ENCODE measurements at regions not wholly inside any gene's neighbourhood (a gene's known extent, or its start where the extent isn't known, plus 50 kb on each side); places are given as distances from the start of the nearest gene placed in this dataset.

DNA sequence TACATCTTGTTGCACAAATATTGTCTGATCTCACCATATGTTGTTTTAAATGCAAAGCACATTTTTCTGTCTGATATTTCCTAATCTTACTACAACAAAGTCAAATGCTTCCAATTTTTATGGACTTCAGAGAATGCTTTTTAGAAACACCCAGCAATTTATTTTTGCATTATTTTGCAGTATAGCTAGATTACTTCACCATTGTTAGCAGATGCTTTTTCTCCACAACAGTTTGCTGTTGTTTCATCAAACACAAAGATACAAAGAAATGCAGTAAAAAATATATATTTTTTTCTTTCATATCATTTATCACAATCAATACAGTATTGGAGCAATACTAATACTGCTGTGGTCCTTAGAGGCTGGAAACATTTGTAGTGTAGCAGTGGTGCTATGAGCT lies 674.4 kb downstream of the TMTC2 start:
- no peak overlapping the region for H3K4me3 ChIP-seq (ENCODE audit: low read length in 3 of 3)
- no peaks in the 10 kb centered on the region for H3K27me3 ChIP-seq (ENCODE audit: control insufficient read depth, insufficient read depth, low read length)
- DNase-seq (no peak), FAIRE-seq (no peak)
- no peaks in the 10 kb centered on the region for H3K9me3 ChIP-seq (ENCODE audit: control insufficient read depth in 2 of 3, insufficient read depth in 1 of 3, low read length in 3 of 3)
- intact Hi-C loops (cut with DNase I): no loop called here
- H3K36me3 ChIP-seq (ENCODE audit: control insufficient read depth in 2 of 3, insufficient read depth in 3 of 3, low read length in 3 of 3): no peaks in the 10 kb centered on the region
- no peaks in the 10 kb centered on the region for H3K4me1 ChIP-seq (ENCODE audit: control insufficient read depth in 2 of 3, insufficient read depth in 2 of 3, low read depth in 1 of 3, low read length in 3 of 3)
- no peak overlapping the region for H3K9ac ChIP-seq (ENCODE audit: low read length in 3 of 3)
- H3K27ac ChIP-seq (ENCODE audit: low read depth in 2 of 2, low read length in 2 of 2): no peak overlapping the region
- TF ChIP-seq, protein P1, sequence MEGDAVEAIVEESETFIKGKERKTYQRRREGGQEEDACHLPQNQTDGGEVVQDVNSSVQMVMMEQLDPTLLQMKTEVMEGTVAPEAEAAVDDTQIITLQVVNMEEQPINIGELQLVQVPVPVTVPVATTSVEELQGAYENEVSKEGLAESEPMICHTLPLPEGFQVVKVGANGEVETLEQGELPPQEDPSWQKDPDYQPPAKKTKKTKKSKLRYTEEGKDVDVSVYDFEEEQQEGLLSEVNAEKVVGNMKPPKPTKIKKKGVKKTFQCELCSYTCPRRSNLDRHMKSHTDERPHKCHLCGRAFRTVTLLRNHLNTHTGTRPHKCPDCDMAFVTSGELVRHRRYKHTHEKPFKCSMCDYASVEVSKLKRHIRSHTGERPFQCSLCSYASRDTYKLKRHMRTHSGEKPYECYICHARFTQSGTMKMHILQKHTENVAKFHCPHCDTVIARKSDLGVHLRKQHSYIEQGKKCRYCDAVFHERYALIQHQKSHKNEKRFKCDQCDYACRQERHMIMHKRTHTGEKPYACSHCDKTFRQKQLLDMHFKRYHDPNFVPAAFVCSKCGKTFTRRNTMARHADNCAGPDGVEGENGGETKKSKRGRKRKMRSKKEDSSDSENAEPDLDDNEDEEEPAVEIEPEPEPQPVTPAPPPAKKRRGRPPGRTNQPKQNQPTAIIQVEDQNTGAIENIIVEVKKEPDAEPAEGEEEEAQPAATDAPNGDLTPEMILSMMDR (IDR thresholded peaks at IDR 0.05; ENCODE audit: borderline replicate concordance, extremely low read depth, insufficient read depth): no peak

DNA sequence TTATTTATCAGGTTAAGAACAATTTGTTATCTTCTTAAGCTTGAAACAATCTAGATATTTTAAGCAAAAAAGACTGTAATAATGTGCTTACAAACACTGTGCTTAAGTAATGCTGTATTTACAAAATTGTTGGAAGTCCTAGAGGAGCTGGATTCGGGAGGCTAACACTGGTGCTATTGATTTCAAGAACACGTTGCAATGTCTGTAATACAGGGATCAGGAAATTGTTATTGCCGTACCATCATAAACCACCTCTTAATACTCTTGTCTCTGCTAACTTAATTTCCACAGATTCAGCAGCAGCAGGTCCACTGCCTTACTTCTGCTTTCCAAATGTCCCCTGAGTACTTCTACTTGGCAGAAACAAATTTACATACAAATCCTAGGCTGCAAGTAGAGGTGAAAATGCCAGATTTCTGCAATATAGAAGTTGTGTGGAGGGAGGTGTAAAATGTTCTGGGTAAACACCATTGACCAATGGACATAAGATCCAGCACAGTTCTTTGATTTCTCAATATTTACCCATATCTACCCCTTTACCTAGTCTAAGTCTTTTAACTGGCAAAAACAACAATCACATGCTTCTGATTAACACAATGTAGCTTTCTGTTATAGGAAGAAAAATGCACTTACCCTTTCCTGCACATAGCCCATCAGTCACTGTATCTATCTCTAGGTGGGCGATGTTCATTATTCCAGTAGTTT lies 663.4 kb downstream of the TMTC2 start:
- Histone ChIP-seq H3K9ac (ENCODE audit: low read length in 3 of 3) (no peak overlapping the region), H3K9me3 (ENCODE audit: control insufficient read depth in 2 of 3, insufficient read depth in 1 of 3, low read length in 3 of 3) (no peaks in the 10 kb centered on the region), H3K27ac (ENCODE audit: low read depth in 2 of 2, low read length in 2 of 2) (no peak overlapping the region), H3K36me3 (ENCODE audit: control insufficient read depth in 2 of 3, insufficient read depth in 3 of 3, low read length in 3 of 3) (no peaks in the 10 kb centered on the region), H3K4me1 (ENCODE audit: control insufficient read depth in 2 of 3, insufficient read depth in 2 of 3, low read depth in 1 of 3, low read length in 3 of 3) (peaks cover 0 to 4% (median 0%) of the 10 kb centered on the region in 3 donors), H3K4me3 (ENCODE audit: low read length in 3 of 3) (no peak overlapping the region), H3K27me3 (ENCODE audit: control insufficient read depth, insufficient read depth, low read length) (no peaks in the 10 kb centered on the region)
- TF ChIP-seq, protein P1 (IDR thresholded peaks at IDR 0.05; ENCODE audit: borderline replicate concordance, extremely low read depth, insufficient read depth): no peak
- DNase-seq (no peak), FAIRE-seq (no peak)
- intact Hi-C loops (cut with DNase I): no loop called here

DNA sequence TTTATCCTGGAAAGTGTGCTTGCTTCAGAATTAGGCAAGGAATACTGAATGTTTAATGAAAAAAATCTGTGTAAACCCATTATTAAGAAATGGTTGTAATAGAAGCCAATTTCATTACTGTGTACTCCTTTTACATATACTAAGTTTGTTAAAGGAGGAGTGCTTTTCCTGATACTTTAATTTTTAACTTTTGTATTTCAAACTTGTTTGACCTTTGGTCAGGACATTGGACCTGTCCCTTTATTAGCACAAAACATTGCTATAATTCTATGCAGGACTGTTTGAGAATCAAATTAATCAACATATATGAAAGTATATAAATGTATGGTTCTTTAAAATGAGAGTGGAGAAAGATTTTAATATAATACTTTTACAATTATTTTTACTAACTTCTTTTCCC lies 659.6 kb downstream of the TMTC2 start:
- H3K36me3 ChIP-seq (ENCODE audit: control insufficient read depth in 2 of 3, insufficient read depth in 3 of 3, low read length in 3 of 3): no peaks in the 10 kb centered on the region
- H3K9ac ChIP-seq (ENCODE audit: low read length in 3 of 3): no peak overlapping the region
- no peak overlapping the region for H3K27ac ChIP-seq (ENCODE audit: low read depth in 2 of 2, low read length in 2 of 2)
- H3K27me3 ChIP-seq (ENCODE audit: control insufficient read depth, insufficient read depth, low read length): no peaks in the 10 kb centered on the region
- H3K9me3 ChIP-seq (ENCODE audit: control insufficient read depth in 2 of 3, insufficient read depth in 1 of 3, low read length in 3 of 3): no peaks in the 10 kb centered on the region
- FAIRE-seq: peak; percentile 51
- intact Hi-C loops (cut with DNase I): no loop called here
- no peak for DNase-seq
- peaks cover 0 to 4% (median 0%) of the 10 kb centered on the region in 3 donors for H3K4me1 ChIP-seq (ENCODE audit: control insufficient read depth in 2 of 3, insufficient read depth in 2 of 3, low read depth in 1 of 3, low read length in 3 of 3)
- no peak overlapping the region for H3K4me3 ChIP-seq (ENCODE audit: low read length in 3 of 3)
- TF ChIP-seq, protein P1 (IDR thresholded peaks at IDR 0.05; ENCODE audit: borderline replicate concordance, extremely low read depth, insufficient read depth): no peak

DNA sequence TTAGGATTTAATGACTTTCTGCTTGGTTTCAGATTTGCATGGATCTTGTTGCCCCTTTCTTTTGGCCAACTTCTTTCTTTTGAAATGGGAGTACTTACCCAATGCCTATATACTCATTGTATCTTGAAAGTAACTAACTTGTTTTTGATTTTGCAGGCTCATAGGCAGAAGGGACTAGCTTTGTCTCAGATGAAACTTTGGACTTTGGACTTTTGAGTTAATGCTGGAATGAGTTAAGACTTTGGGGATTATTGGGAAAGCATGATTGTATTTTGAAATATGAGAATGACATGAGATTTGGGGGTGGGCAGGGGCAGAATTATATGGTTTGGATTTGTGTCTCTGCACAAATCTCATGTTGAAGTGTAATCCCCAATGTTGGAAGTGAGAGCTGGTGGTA lies 657.1 kb downstream of the TMTC2 start:
- no peaks in the 10 kb centered on the region for H3K9me3 ChIP-seq (ENCODE audit: control insufficient read depth in 2 of 3, insufficient read depth in 1 of 3, low read length in 3 of 3)
- peaks cover 0 to 4% (median 0%) of the 10 kb centered on the region in 3 donors for H3K4me1 ChIP-seq (ENCODE audit: control insufficient read depth in 2 of 3, insufficient read depth in 2 of 3, low read depth in 1 of 3, low read length in 3 of 3)
- no peak overlapping the region for H3K27ac ChIP-seq (ENCODE audit: low read depth in 2 of 2, low read length in 2 of 2)
- no peaks in the 10 kb centered on the region for H3K27me3 ChIP-seq (ENCODE audit: control insufficient read depth, insufficient read depth, low read length)
- H3K9ac ChIP-seq (ENCODE audit: low read length in 3 of 3): no peak overlapping the region
- H3K36me3 ChIP-seq (ENCODE audit: control insufficient read depth in 2 of 3, insufficient read depth in 3 of 3, low read length in 3 of 3): no peaks in the 10 kb centered on the region
- DNase-seq: no peak
- TF ChIP-seq, protein P1 (IDR thresholded peaks at IDR 0.05; ENCODE audit: borderline replicate concordance, extremely low read depth, insufficient read depth): no peak
- no peak for FAIRE-seq
- no peak overlapping the region for H3K4me3 ChIP-seq (ENCODE audit: low read length in 3 of 3)
- intact Hi-C loops (cut with DNase I): no loop called here
